Osteoblast (primary cell): ENCODE measurements at regions not wholly inside any gene's neighbourhood (a gene's known extent, or its start where the extent isn't known, plus 50 kb on each side); places are given as distances from the start of the nearest gene placed in this dataset.

Source experiments
- DNase-seq: peaks from one replicate; pipeline ENCODE4 v3.0.0; 2011; ENCODE audit warnings: low spot score, mixed read lengths; ENCODE audit not compliant: insufficient read length; ENCODE audit errors: missing footprints
- H2AFZ ChIP-seq: 2 replicates; pipeline ENCODE4 v1.6.0; 2011; ENCODE audit warnings: mild to moderate bottlenecking, low read length
- H3K27ac ChIP-seq: 2 replicates; pipeline ENCODE4 v1.5.1; 2011; ENCODE audit warnings: mild to moderate bottlenecking, low read depth, low read length, moderate library complexity
- H3K27me3 ChIP-seq: 2 replicates; pipeline ENCODE4 v1.6.0; 2012; ENCODE audit warnings: mild to moderate bottlenecking, control low read depth, inconsistent platforms, low read length, moderate library complexity; ENCODE audit not compliant: insufficient read depth
- H3K36me3 ChIP-seq: 2 replicates; pipeline ENCODE4 v1.5.1; 2011; ENCODE audit warnings: mild to moderate bottlenecking, low read length, control low read depth, moderate library complexity; ENCODE audit not compliant: insufficient read depth
- H3K4me1 ChIP-seq: 2 replicates; pipeline ENCODE4 v1.5.1; 2011; ENCODE audit warnings: mild to moderate bottlenecking, low read length, control low read depth, moderate library complexity; ENCODE audit not compliant: insufficient read depth
- H3K4me2 ChIP-seq: 2 replicates; pipeline ENCODE4 v1.6.0; 2011; ENCODE audit warnings: mild to moderate bottlenecking, low read length; ENCODE audit not compliant: insufficient read depth
- H3K4me3 ChIP-seq: fragments of 200-600 bp; sonication (generic); 3 replicates; pipeline ENCODE4 v1.5.1; 2012; ENCODE audit warnings: mild to moderate bottlenecking, low read length, inconsistent platforms; ENCODE audit not compliant: insufficient read depth
- H3K79me2 ChIP-seq: 2 replicates; pipeline ENCODE4 v1.6.0; 2012; ENCODE audit warnings: mild to moderate bottlenecking, low read length, control low read depth, inconsistent platforms; ENCODE audit not compliant: insufficient read depth
- H3K9me3 ChIP-seq: 2 replicates; pipeline ENCODE4 v1.5.1; 2011; ENCODE audit warnings: low read depth, low read length, control low read depth
- H4K20me1 ChIP-seq: 2 replicates; pipeline ENCODE4 v1.6.0; 2012; ENCODE audit warnings: mild to moderate bottlenecking, low read length, control low read depth; ENCODE audit not compliant: insufficient read depth
- CTCF ChIP-seq: IDR thresholded peaks from 2 replicates; pipeline ENCODE4 v1.5.1; 2011; ENCODE audit warnings: mild to moderate bottlenecking, low read depth, low read length, moderate library complexity; ENCODE audit errors: extremely low read depth

- no peaks in the 10 kb centered on the region for H4K20me1 ChIP-seq
- H3K4me2 ChIP-seq, result no peak overlapping the region
- no peak for TF ChIP-seq CTCF
- no peaks in the 10 kb centered on the region for H3K36me3 ChIP-seq
- no peak overlapping the region for H2AFZ ChIP-seq
- no peak overlapping the region for H3K27ac ChIP-seq
- DNase-seq, result peak; percentile 47
- no peaks in the 10 kb centered on the region for H3K27me3 ChIP-seq
- no peak overlapping the region for H3K4me3 ChIP-seq
- H3K4me1 ChIP-seq, result peaks cover 4% of the 10 kb centered on the region
- H3K9me3 ChIP-seq, result no peaks in the 10 kb centered on the region
- H3K79me2 ChIP-seq, result no peaks in the 10 kb centered on the region
Observed at GRCh38 chr12:124726596-124727263, 136.9 kb downstream of the SCARB1 start.

GRCh38 chr12:124725597-124726237, 137.9 kb downstream of the SCARB1 start:
- no peak for TF ChIP-seq CTCF
- Histone ChIP-seq H3K27me3 (no peaks in the 10 kb centered on the region), H3K27ac (no peak overlapping the region), H4K20me1 (no peaks in the 10 kb centered on the region), H3K9me3 (no peaks in the 10 kb centered on the region), H3K79me2 (no peaks in the 10 kb centered on the region), H3K36me3 (no peaks in the 10 kb centered on the region), H3K4me3 (no peak overlapping the region), H3K4me1 (peaks cover 8% of the 10 kb centered on the region), H3K4me2 (no peak overlapping the region), H2AFZ (no peak overlapping the region)
- no peak for DNase-seq

- H3K4me2 ChIP-seq, result no peak overlapping the region
- H3K27ac ChIP-seq, result no peak overlapping the region
- no peaks in the 10 kb centered on the region for H4K20me1 ChIP-seq
- no peaks in the 10 kb centered on the region for H3K36me3 ChIP-seq
- H2AFZ ChIP-seq, result no peak overlapping the region
- no peaks in the 10 kb centered on the region for H3K27me3 ChIP-seq
- H3K4me3 ChIP-seq, result no peak overlapping the region
- no peak for DNase-seq
- H3K4me1 ChIP-seq, result peaks cover 14% of the 10 kb centered on the region
- H3K9me3 ChIP-seq, result no peaks in the 10 kb centered on the region
- no peak for TF ChIP-seq CTCF
- H3K79me2 ChIP-seq, result no peaks in the 10 kb centered on the region
Observed at GRCh38 chr12:124725099-124725498, 138.6 kb downstream of the SCARB1 start.

GRCh38 chr12:124722878-124723277, 140.8 kb downstream of the SCARB1 start:
- Histone ChIP-seq H3K27ac (no peak overlapping the region), H3K9me3 (no peaks in the 10 kb centered on the region), H3K36me3 (no peaks in the 10 kb centered on the region), H3K79me2 (no peaks in the 10 kb centered on the region), H3K27me3 (no peaks in the 10 kb centered on the region), H3K4me1 (peaks cover 15% of the 10 kb centered on the region), H3K4me3 (no peak overlapping the region), H3K4me2 (no peak overlapping the region), H2AFZ (no peak overlapping the region), H4K20me1 (no peaks in the 10 kb centered on the region)
- TF ChIP-seq CTCF, result no peak
- no peak for DNase-seq
